Activated CD8-positive, alpha-beta memory T cell treated with anti-CD3 and anti-CD28 coated beads, Interleukin-2, amount 50 U/mL, for 24 hours (primary cell): ENCODE measurements at regions not wholly inside any gene's neighbourhood (a gene's known extent, or its start where the extent isn't known, plus 50 kb on each side); places are given as distances from the start of the nearest gene placed in this dataset.
"Not testable (repeated sequence)": the region's sequence is repeated elsewhere in the genome, so short reads cannot be mapped to it uniquely, and the experiment has no call there.

ENCODE experiments used
- DNase-seq: peaks from one replicate; pipeline ENCODE4 v3.0.0-alpha.2; 2020; ENCODE audit errors: extremely low read depth

DNA sequence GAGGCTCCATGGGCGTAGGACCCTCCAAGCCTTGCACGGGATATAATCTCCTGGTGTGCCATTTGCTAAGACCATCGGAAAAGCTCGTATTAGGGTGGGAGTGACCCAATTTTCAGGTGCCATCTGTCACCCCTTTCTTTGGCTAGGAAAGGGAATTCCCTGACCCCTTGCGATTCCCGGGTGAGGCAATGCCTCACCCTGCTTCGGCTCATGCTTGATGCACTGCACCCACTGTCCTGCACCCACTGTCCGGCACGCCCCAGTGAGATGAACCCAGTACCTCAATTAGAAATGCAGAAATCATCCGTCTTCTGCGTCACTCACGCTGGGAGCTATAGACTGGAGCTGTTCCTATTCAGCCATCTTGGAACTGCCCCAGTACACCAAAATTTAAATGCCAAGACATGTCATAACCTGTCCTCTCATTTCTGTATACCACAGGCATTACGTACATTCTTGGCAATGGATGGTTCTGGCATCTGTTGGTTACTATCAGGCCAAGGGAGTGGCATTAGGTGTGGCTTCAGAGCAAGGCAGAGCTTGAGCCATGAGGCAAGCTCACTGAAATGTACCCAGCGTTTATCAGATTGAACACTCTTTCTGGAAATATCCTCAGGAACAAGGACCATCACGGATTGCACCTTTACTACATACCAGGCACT is 95.4 kb upstream of the GALNT18 start:
- no peak for DNase-seq

DNA sequence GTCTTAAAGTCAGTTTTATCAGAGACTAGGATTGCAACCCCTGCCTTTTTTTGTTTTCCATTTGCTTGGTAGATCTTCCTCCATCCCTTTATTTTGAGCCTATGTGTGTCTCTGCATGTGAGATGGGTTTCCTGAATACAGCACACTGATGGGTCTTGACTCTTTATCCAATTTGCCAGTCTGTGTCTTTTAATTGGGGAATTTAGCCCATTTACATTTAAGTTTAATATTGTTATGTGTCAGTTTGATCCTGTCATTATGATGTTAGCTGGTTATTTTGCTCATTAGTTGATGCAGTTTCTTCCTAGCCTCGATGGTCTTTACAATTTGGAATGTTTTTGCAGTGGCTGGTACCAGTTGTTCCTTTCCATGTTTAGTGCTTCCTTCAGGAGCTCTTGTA is 93.3 kb upstream of the GALNT18 start:
- DNase-seq: not testable (repeated sequence)

DNA sequence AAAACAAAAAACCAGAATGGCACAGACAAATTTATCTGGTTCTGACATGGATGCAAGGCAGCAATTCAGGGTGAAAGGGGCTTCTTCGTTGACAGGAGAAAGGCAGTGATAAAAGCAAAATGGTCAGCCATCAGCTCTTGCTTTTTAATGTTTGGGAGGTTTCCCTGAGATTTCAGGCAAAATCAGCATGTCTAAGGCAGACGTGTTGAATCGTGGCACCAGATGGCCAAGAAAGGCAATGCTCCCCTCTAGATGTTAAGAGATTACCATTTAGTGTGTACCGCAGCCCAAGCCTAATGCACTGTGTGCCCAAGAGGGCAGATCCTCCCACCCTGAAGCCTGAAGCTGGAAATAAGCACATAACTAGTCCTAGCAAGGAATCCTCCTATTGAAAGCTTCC is 88.8 kb upstream of the GALNT18 start:
- no peak for DNase-seq

DNA sequence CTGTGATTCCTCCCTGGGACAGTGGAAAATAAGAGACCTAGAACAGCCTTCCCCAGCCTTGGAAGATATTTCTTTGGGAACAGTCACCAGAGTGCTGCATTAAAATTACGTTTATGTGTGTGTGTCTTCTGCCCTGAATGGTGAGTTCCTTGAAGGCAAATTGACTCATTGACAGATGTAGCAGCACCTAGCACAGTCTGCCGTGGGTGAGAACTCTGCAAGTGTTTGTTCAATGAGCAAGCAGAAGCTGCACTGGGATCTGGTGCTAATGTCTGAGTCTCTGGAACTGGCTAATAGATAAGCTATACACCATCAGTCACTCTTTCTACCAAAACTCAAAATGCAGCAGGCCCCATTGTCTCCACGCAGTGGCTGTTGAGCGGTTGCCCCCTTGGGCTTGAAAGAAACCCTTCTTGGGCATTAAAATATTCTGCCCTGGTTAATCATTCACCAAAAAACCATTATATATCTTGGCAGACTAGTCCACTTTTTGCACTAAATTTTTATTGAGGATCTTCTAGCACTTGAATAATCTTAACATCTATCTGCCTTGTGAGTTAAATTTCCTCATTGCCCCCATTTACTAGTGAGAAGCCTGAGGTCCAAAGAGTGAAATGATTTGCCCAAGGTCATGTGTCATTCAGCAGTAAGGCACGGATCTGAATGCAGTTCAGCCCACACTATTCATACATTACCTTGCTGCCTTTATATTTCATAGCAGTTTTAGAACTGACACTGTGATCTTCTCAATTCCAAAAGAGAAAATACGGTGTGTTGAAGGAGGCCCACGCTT is 87.8 kb upstream of the GALNT18 start:
- DNase-seq: no peak

DNA sequence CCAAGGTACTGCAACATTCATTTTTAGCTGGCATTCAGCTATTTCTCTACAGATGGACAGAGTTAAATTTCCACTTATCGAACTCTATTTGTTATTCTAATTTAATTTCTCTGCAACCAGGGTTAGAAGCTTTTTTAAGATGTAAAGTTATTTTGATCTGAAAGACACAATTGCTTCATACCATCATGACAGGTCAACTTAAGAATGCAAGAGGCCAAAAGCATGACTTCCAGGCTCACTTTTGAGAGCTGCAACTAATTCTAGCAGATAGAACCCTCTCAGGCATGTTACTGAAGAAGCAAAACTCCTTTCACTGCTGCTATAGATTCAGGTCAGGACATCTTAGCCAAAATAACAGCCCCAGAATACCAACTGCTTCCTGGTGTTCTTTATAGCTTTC is 86.5 kb upstream of the GALNT18 start:
- no peak for DNase-seq

DNA sequence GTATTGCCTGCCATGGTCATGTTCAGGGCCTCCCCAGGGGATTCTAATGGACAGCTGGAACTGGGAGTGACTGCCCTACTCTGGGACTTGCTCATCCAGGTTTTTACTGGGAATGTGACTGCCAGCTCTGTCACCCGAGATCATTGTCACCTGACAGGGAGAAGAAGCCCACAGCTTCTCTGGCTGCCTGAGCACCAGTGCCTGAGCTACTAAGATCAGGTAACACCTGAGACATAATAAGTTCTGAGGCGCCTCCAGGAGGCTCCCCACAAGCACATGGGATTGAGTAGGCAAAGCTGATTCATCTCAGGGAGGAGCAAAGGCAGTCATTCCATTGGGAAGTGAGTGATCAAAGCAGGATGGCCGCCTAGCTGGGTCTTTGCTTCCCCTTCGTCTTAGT is 84.2 kb upstream of the GALNT18 start:
- no peak for DNase-seq

DNA sequence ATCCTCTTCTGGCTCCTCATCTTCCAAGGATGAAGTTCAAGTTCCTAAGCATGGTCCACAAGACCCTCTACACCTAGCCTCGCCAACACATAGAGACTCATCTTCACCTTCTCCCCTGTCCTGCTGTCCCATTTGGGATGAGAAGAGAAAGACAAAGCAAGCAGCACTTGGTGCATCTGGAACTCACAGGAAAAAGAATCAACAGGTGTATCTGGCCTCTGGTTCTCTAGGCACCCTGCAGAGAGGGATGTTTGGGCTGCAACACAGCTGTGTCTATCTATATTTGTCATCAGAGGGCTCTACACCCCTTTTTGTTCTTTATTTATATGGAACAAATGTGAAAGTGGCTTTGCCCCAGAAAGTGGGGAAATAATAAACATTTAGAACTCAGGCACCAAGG is 82.1 kb upstream of the GALNT18 start:
- no peak for DNase-seq

DNA sequence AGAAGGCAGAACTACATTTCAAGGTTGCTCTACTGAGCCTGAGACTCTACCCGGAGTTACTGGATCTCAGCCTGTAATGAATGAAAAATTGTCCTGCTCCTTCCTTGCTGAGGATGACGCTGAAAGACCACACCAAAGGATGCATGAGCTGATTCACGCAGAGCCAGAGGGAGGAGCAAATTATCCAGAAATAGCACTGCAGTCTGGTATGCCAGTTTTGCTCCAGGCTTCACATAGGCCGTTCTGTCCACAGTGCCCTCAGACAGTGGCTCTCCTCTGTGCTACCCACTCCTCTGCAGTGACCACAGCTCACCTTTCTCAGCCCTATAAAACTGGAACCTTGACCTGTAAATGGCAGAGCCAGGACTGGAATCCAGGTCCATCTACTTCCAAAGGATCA is 79.3 kb upstream of the GALNT18 start:
- no peak for DNase-seq

DNA sequence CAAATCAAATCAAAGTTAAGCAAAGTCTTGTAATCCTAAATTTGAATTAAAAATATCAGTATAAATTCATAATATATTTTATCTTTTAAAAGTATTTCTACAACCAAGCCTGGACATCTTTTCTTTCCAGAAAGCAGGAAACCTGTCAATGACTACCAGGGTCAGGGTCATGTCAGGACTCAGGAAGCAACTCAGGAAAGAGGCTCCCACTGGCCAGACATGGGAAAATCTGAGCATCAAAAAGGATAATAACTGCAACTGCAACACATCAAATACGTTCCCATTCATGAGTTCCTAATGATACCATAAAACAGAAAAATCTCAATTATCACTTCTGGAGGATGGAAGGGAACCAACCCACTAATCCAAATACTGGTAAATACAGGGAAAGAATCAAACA is 76.0 kb upstream of the GALNT18 start:
- DNase-seq: no peak

DNA sequence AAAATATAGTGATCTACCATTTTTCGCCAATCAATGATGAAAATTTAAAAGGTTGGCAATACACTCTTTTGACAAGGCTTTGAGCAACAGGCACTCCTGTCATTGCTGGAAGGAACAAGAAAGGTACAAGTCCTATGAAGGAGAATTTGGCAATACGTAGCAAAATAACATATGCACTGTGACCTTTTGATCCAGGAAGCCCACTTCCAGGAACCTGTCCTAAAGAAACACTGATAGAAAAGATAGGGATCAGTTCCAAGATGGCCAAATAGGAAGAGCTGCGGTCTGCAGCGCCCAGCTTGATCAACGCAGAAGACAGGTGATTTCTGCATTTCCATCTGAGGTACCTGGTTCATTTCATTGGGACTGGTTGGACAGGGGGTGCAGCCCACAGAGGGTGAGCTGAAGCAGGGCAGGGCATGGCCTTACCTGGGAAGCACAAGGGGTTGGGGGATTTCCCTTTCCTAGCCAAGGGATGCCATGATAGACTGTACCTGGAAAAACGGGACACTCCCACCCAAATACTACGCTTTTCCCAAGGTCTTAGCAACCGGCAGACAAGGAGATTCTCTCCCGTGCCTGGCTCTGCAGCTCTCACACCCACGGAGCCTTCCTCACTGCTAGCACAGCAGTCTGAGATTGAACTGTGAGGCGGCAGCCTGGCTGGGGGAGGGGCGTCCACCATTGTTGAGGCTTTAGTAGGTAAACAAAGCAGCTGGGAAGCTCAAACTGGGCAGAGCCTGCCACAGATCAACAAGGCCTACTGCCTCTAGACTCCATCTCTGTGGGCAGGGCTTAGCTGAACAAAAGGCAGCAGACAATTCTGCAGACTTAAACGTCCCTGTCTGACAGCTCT is 69.7 kb upstream of the GALNT18 start:
- DNase-seq: no peak

DNA sequence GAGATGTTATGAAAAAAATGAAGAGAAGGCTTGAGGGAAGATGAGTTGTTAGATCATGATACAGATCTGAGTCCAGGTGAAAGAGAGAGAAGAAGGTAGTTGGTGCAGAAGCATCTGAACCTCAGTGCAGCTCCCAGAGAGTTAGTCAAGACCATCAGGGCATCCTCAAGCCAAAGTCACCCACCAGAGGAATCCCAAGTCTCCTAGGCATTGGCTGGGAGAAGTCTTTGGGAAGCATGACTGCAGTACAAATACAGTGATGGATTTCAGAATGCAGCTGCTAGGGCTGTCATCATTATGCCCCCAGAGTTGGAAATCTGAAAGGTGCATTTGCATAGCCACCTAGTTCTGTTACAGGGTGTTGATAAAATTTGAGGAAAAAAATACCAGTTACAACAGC is 59.7 kb upstream of the GALNT18 start:
- DNase-seq: no peak

DNA sequence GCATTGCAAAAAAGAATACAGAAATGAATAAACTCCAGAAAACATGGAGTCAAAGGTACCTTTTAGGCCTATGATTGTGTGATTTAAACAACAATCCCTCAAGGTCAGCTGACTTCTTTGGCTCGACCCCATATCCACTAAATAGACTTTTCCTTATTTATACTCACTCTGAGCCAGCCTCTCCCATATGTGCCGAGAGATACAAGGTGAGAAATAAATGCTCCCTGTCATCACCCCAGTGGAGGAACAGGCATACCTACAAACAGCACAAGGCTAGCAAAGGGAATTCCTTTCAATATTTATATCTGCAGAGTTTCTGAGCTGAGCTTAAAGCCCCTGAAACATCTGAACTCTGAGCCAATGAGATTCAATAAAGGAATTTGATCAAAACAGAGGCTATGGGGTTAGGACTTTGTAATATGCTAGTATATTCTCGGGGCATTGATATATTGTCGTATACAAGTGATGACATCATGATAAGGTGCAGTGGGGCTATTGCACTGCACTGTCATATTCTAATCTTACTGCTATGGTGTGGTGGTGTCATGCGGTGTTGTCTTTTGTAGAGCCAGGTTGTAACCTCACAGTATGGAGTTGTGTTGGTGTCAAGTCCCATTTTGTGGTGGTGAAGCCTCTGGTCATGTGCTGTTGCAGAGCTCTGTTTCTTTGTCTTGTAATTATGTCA is 56.0 kb upstream of the GALNT18 start:
- no peak for DNase-seq

DNA sequence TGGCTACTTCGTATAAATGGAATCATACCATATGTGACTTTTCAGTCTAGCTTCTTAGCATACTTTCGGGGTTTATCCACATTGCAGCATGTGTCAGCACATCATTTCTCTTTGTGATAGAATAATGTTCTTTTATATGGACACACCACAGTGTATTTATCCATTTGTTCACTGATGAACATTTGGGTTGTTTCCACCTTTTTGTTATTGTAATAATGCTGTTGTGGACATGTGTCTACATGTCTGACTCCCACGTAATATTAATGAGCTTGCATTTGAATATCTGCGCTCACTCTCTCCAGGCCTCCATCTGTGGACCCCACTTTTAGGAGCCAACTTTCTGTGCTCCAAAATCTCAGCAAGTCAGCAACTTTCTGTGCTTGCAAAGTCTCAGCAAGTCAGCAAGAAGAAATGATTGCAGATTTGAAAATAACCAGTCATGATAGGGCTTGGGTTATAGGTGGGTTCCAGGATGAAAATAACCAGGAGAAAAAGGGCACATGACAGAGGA is 53.9 kb upstream of the GALNT18 start:
- DNase-seq: no peak

DNA sequence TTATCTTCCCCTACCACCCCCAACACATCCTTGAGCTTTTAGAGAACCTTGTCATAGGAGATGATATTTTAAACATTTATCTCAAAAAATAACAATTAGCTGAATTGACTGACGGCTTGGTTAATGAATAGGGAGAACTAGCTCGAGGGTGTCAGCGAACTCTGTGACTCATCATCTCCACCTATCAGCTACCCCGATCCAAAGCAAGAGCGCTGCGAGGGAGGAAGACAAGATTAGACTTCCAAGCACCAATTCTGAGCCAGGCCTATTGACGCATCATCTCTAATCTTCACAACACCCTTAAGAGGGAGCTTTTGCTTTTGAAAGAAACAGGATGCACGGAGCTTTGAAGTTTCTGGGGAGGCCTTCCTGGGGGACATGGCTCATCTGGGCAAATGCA is 51.0 kb upstream of the GALNT18 start:
- no peak for DNase-seq

DNA sequence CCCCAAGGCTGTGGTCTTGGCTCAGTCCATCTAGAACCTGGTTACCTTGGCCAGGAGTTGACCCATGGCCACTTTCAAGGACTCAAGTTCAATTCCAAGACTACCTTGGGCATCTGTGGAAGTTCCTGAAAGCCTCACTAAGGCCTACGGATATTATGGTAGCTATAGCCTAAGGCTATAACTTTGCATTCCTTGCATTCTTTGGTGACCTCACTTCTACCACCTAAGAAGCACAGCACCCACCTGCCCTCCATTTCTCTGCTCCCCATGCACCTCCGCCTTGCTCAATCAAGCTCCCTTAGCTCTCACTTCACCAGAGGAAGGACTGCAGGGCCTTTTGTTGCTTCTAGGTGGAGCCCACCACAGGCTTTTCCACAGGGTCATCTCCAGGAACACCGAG is 50.3 kb upstream of the GALNT18 start:
- DNase-seq: no peak
